Transverse colon (tissue), 4 donors: ENCODE measurements at regions not wholly inside any gene's neighbourhood (a gene's known extent, or its start where the extent isn't known, plus 50 kb on each side); places are given as distances from the start of the nearest gene placed in this dataset.

Source experiments
- DNase-seq: peaks from one replicate; pipeline ENCODE4 v3.0.0-alpha.2; 2019
- H3K27ac ChIP-seq, 4 donors: fragments of 200-600 bp; sonication (generic); 2 replicates each; pipeline ENCODE4 v1.5.1; 2016 to 2018; ENCODE audit warnings: inconsistent platforms in 4 of 4
- H3K27me3 ChIP-seq: fragments of 200-600 bp; sonication (generic); 2 replicates; pipeline ENCODE4 v1.5.1; 2017; ENCODE audit warnings: inconsistent platforms
- H3K36me3 ChIP-seq, 4 donors: fragments of 200-600 bp; sonication (generic); 2 replicates each; pipeline ENCODE4 v1.5.1; 2017 to 2019; ENCODE audit warnings: inconsistent platforms in 4 of 4
- H3K4me1 ChIP-seq, 4 donors: fragments of 200-600 bp; sonication (generic); 2 replicates each; pipeline ENCODE4 v1.5.1; 2017 to 2020; ENCODE audit warnings: inconsistent platforms in 4 of 4
- H3K4me3 ChIP-seq, 4 donors: fragments of 200-600 bp; sonication (generic); 1 replicate in 1 of 4; 2 replicates in 3 of 4; pipeline versions ENCODE4 v1.5.1 to v1.6.1; 2017 to 2019; ENCODE audit warnings: inconsistent platforms in 4 of 4
- H3K9me3 ChIP-seq, 2 donors: fragments of 200-600 bp; sonication (generic); 2 replicates each; pipeline ENCODE4 v1.5.1; 2017 to 2019; ENCODE audit warnings: inconsistent platforms in 2 of 2
- CTCF ChIP-seq, 5 experiments: fragments of 200-600 bp in 3 of 5; fragments of 450-650 bp in 2 of 5; sonication (generic) in 3 of 5; IDR thresholded peaks; 1 replicate in 2 of 5; 2 replicates in 3 of 5; pipeline ENCODE4 v1.5.1; 2016 to 2017; ENCODE audit warnings: antibody characterized with exemption in 5 of 5, inconsistent platforms in 3 of 5, mild to moderate bottlenecking in 2 of 5, moderate library complexity in 1 of 5
- EP300 ChIP-seq: sonication (generic); formaldehyde crosslinking; IDR thresholded peaks from one replicate; pipeline ENCODE4 v1.6.1; 2017; ENCODE audit warnings: antibody characterized with exemption, low read depth
- POLR2A ChIP-seq: fragments of 450-650 bp; IDR thresholded peaks from one replicate; pipeline ENCODE4 v1.6.1; 2016; ENCODE audit warnings: antibody characterized with exemption, mild to moderate bottlenecking, moderate library complexity
- POLR2AphosphoS5 ChIP-seq, 3 donors: sonication (generic); formaldehyde crosslinking; IDR thresholded peaks; one replicate each; pipeline ENCODE4 v1.6.1; 2016; ENCODE audit warnings: antibody characterized with exemption in 3 of 3
- WGBS, 2 donors: methylation state at CpG; one replicate each; pipeline ENCODE4 v1.1.5; 2018; ENCODE audit warnings: low coverage in 1 of 2; 5-methylcytosine and 5-hydroxymethylcytosine counted together
- in situ Hi-C, 4 donors: fragments of 200-750 bp; cut with MboI; loops; one replicate each; pipeline versions ENCODE4 v1.15.0 to v1.15.1; 2017; ENCODE audit warnings: low sequenced_read_pairs in 3 of 4, low pct_ligation_motif_present in 1 of 4, low pct_unique_long_range_greater_than_20kb in 1 of 4
- intact Hi-C: fragments of 100-400 bp; cut with DNase I; formaldehyde crosslinking; loops from one replicate; pipeline ENCODE4 v1.15.1; 2023; ENCODE audit warnings: low total_unique reads

GRCh38 chr3:127100459-127101410, 92.2 kb upstream of the PRR23E start:
- intact Hi-C loops = no loop called here
- no peak for DNase-seq
- WGBS, 2 donors = 81% methylated on average over 17 of the region's 18 CpGs; no CpG with 5 or more reads in 1 of the 2 donors

GRCh38 chr3:127101411-127102187, 91.3 kb upstream of the PRR23E start:
- 83 to 100% methylated on average over 1 to 19 of the region's 19 CpGs for WGBS, 2 donors

More at GRCh38 chr3:127100459-127101410, 92.2 kb upstream of the PRR23E start:
- Histone ChIP-seq H3K27ac (no peak overlapping the region), H3K4me3 (no peak overlapping the region), H3K9me3 (no peaks in the 10 kb centered on the region), H3K27me3 (no peaks in the 10 kb centered on the region), H3K4me1 (no peaks in the 10 kb centered on the region), H3K36me3 (no peaks in the 10 kb centered on the region)
- in situ Hi-C loops = no loop called here
- TF ChIP-seq EP300 (no peak), CTCF (IDR thresholded peaks at IDR 0.05) (no peak), POLR2A (no peak), POLR2AphosphoS5 (IDR thresholded peaks at IDR 0.05) (no peak)

GRCh38 chr3:127102188-127102520, 90.8 kb upstream of the PRR23E start:
- intact Hi-C loops = no loop called here
- Histone ChIP-seq H3K27me3 (no peaks in the 10 kb centered on the region), H3K36me3 (no peaks in the 10 kb centered on the region), H3K4me1 (no peaks in the 10 kb centered on the region), H3K9me3 (no peaks in the 10 kb centered on the region), H3K4me3 (no peak overlapping the region), H3K27ac (no peak overlapping the region)
- WGBS, 2 donors = 60 to 84% methylated on average over 2 to 3 of the region's 3 CpGs
- no peak for TF ChIP-seq CTCF (IDR thresholded peaks at IDR 0.05)
- no peak for TF ChIP-seq POLR2AphosphoS5 (IDR thresholded peaks at IDR 0.05)
- TF ChIP-seq EP300 = no peak
- in situ Hi-C loops = no loop called here
- DNase-seq = no peak

More at GRCh38 chr3:127101411-127102187, 91.3 kb upstream of the PRR23E start:
- H3K27me3 ChIP-seq = no peaks in the 10 kb centered on the region
- TF ChIP-seq CTCF (IDR thresholded peaks at IDR 0.05) (no peak), POLR2AphosphoS5 (IDR thresholded peaks at IDR 0.05) (no peak), POLR2A (no peak), EP300 (no peak)
- H3K9me3 ChIP-seq = no peaks in the 10 kb centered on the region
- H3K27ac ChIP-seq = no peak overlapping the region
- no peak overlapping the region for H3K4me3 ChIP-seq
- H3K4me1 ChIP-seq = no peaks in the 10 kb centered on the region
- intact Hi-C loops = no loop called here
- DNase-seq = no peak
- H3K36me3 ChIP-seq = no peaks in the 10 kb centered on the region
- in situ Hi-C loops = no loop called here

- H3K4me1 ChIP-seq = no peaks in the 10 kb centered on the region
- TF ChIP-seq POLR2A = no peak
- TF ChIP-seq EP300 = no peak
- no peak for TF ChIP-seq POLR2AphosphoS5 (IDR thresholded peaks at IDR 0.05)
- TF ChIP-seq CTCF (IDR thresholded peaks at IDR 0.05) = no peak
- no peaks in the 10 kb centered on the region for H3K9me3 ChIP-seq
- no peaks in the 10 kb centered on the region for H3K27me3 ChIP-seq
- H3K27ac ChIP-seq = no peak overlapping the region
- no peaks in the 10 kb centered on the region for H3K36me3 ChIP-seq
- WGBS, 2 donors = 87 to 91% methylated on average over 6 to 13 of the region's 13 CpGs
- intact Hi-C loops (no loop called here), in situ Hi-C loops (no loop called here)
- no peak overlapping the region for H3K4me3 ChIP-seq
- DNase-seq = no peak
Observed at GRCh38 chr3:127102587-127102986, 90.3 kb upstream of the PRR23E start.
